HCT116 (cell line): ENCODE measurements at regions not wholly inside any gene's neighbourhood (a gene's known extent, or its start where the extent isn't known, plus 50 kb on each side); places are given as distances from the start of the nearest gene placed in this dataset.

ENCODE experiments used
- ATAC-seq: fragments of 200-7000 bp; cut with Tn5 transposase; 2 replicates; pipeline ENCODE4 v1.9.1; 2020; ENCODE audit warnings: mild to moderate bottlenecking, moderate library complexity
- BruUV-seq: library from RNA; stranded (reverse); fragments of 400-500 nt; replicated peaks from 2 replicates; lab custom pipeline; 2021; lab: Mats Ljungman, UMichigan
- CTCF ChIA-PET: fragments of 300-600 bp; sonication (Branson Sonifier 250); formaldehyde crosslinking; loops from one replicate; lab custom pipeline; 2021; ENCODE audit warnings: antibody characterized with exemption; lab: Charles Lee
- POLR2A ChIA-PET: fragments of 300-600, 350-600 bp; sonication (Branson Sonifier 250); formaldehyde crosslinking; loops from one replicate; lab custom pipeline; 2021; ENCODE audit warnings: antibody characterized with exemption; lab: Charles Lee
- RAD21 ChIA-PET, 2 experiments: fragments of 300-600 bp; sonication (Branson Sonifier 250); formaldehyde crosslinking; loops; one replicate each; lab custom pipeline; 2023; ENCODE audit warnings: low total read pairs in 2 of 2; ENCODE audit not compliant: uncharacterized antibody in 2 of 2, unreplicated experiment in 2 of 2, low non-redundant PET in 1 of 2; lab: Charles Lee
- DNase-seq: peaks from one replicate; pipeline ENCODE4 v3.0.0-alpha.2; 2010; ENCODE audit warnings: low read depth, low spot score
- H2AFZ ChIP-seq: fragments of 200-600 bp; shearing (Covaris generic), sonication (generic); 2 replicates; pipeline ENCODE4 v1.6.1; 2017; ENCODE audit warnings: low read depth, mixed run types, mixed read lengths, antibody characterized with exemption, low read length; ENCODE audit not compliant: poor library complexity, severe bottlenecking
- H3K27ac ChIP-seq: 2 replicates; pipeline ENCODE4 v1.5.1; 2012; ENCODE audit warnings: low read depth, low read length
- H3K27me3 ChIP-seq: fragments of 200-600 bp; sonication (generic); 2 replicates; pipeline ENCODE4 v1.6.1; 2016; ENCODE audit warnings: mixed run types, low read length, mixed read lengths; ENCODE audit not compliant: insufficient read depth
- H3K36me3 ChIP-seq, 2 experiments: fragments of 200-500 bp in 1 of 2; fragments of 200-600 bp in 1 of 2; sonication (Bioruptor generic) in 1 of 2; sonication (generic) in 1 of 2; 2 replicates each; pipeline versions ENCODE4 v1.5.1 to v1.6.1; 2014 to 2016; ENCODE audit warnings: low read length in 2 of 2, inconsistent platforms in 1 of 2, mixed read lengths in 1 of 2, mixed run types in 1 of 2; ENCODE audit not compliant: insufficient read depth in 2 of 2, control insufficient read depth in 1 of 2
- H3K4me1 ChIP-seq, 2 experiments: fragments of 200-600 bp in 1 of 2; sonication (generic) in 1 of 2; 2 replicates each; pipeline versions ENCODE4 v1.5.1 to v1.6.1; 2012 to 2017; ENCODE audit warnings: low read length in 2 of 2, inconsistent platforms in 1 of 2, mild to moderate bottlenecking in 1 of 2, mixed read lengths in 1 of 2, mixed run types in 1 of 2, moderate library complexity in 1 of 2; ENCODE audit not compliant: insufficient read depth in 2 of 2, control insufficient read depth in 1 of 2
- H3K4me2 ChIP-seq: fragments of 200-600 bp; sonication (generic); 2 replicates; pipeline ENCODE4 v1.6.1; 2017; ENCODE audit warnings: mixed run types, low read length, mixed read lengths
- H3K4me3 ChIP-seq, 2 experiments: fragments of 200-600 bp in 1 of 2; sonication (generic) in 1 of 2; replicated peaks in 1 of 2; 2 replicates each; pipeline ENCODE4 v1.5.1; 2011 to 2016; ENCODE audit warnings: low read length in 2 of 2, control low read depth in 1 of 2, low read depth in 1 of 2, mild to moderate bottlenecking in 1 of 2, mixed read lengths in 1 of 2, mixed run types in 1 of 2
- H3K79me2 ChIP-seq: fragments of 200-600 bp; sonication (generic); 2 replicates; pipeline ENCODE4 v1.6.1; 2017; ENCODE audit warnings: mild to moderate bottlenecking, mixed run types, low read length, moderate library complexity, mixed read lengths; ENCODE audit not compliant: insufficient read depth
- H3K9ac ChIP-seq: fragments of 200-600 bp; sonication (generic); 2 replicates; pipeline ENCODE4 v1.6.1; 2016; ENCODE audit warnings: low read length, mixed read lengths
- H3K9me2 ChIP-seq: fragments of 200-600 bp; sonication (generic), shearing (Covaris generic); 2 replicates; pipeline ENCODE4 v1.6.1; 2017; ENCODE audit warnings: mixed run types, mild to moderate bottlenecking, moderate library complexity; ENCODE audit not compliant: insufficient read depth
- H3K9me3 ChIP-seq, 2 experiments: fragments of 200-500 bp in 1 of 2; fragments of 200-600 bp in 1 of 2; sonication (Bioruptor generic) in 1 of 2; sonication (generic) in 1 of 2; 2 replicates each; pipeline ENCODE4 v1.6.1; 2014 to 2017; ENCODE audit warnings: low read length in 2 of 2, mixed read lengths in 2 of 2, inconsistent platforms in 1 of 2, low read depth in 1 of 2, mild to moderate bottlenecking in 1 of 2, mixed run types in 1 of 2, moderate library complexity in 1 of 2; ENCODE audit not compliant: control insufficient read depth in 1 of 2, insufficient read depth in 1 of 2
- H4K20me1 ChIP-seq: fragments of 200-600 bp; sonication (generic), shearing (Covaris generic); 2 replicates; pipeline ENCODE4 v1.6.1; 2017; ENCODE audit warnings: mixed run types, mild to moderate bottlenecking, moderate library complexity; ENCODE audit not compliant: insufficient read depth
- ATF3 ChIP-seq: IDR thresholded peaks from 2 replicates; pipeline ENCODE4 v1.6.1; 2012
- CTCF ChIP-seq, 3 experiments: fragments of 200-600 bp in 1 of 3; sonication (generic) in 1 of 3; IDR thresholded peaks in 2 of 3; conservative IDR thresholded peaks in 1 of 3; 2 replicates each; pipeline ENCODE4 v1.5.1; 2012 to 2017; ENCODE audit warnings: low read depth in 2 of 3, low read length in 2 of 3, antibody characterized with exemption in 1 of 3, borderline replicate concordance in 1 of 3, control low read depth in 1 of 3, mild to moderate bottlenecking in 1 of 3, mixed read lengths in 1 of 3, mixed run types in 1 of 3, moderate library complexity in 1 of 3; ENCODE audit not compliant: insufficient read depth in 1 of 3
- ELF1 ChIP-seq: IDR thresholded peaks from 2 replicates; pipeline ENCODE4 v1.6.1; 2012; ENCODE audit warnings: low read depth, borderline replicate concordance
- EZH2phosphoT487 ChIP-seq: fragments of 200-600 bp; IDR thresholded peaks from 2 replicates; pipeline ENCODE4 v1.6.1; 2018; ENCODE audit warnings: antibody characterized with exemption, borderline replicate concordance
- JUND ChIP-seq: IDR thresholded peaks from 2 replicates; pipeline ENCODE4 v1.6.1; 2012
- MAX ChIP-seq: IDR thresholded peaks from 2 replicates; pipeline ENCODE4 v1.6.1; 2012
- RAD21 ChIP-seq: IDR thresholded peaks from 2 replicates; pipeline ENCODE4 v1.6.1; 2012; ENCODE audit warnings: low read depth, mild to moderate bottlenecking
- SIN3A ChIP-seq: IDR thresholded peaks from 2 replicates; pipeline ENCODE4 v1.6.1; 2012; ENCODE audit warnings: low read depth
- YY1 ChIP-seq: IDR thresholded peaks from 2 replicates; pipeline ENCODE4 v1.6.1; 2011; ENCODE audit warnings: low read length, low read depth, moderate library complexity, mild to moderate bottlenecking; ENCODE audit not compliant: insufficient replicate concordance; ENCODE audit errors: extremely low read depth
- ZFX ChIP-seq: fragments of 450-650 bp; IDR thresholded peaks from 2 replicates; pipeline ENCODE4 v1.6.1; 2017
- intact Hi-C: fragments of 100-400 bp; cut with micrococcal nuclease; formaldehyde crosslinking; loops from 2 replicates; pipeline ENCODE4 v1.10.0; 2022

GRCh38 chr22:27674261-27674923 is 127.2 kb downstream of the MN1 start:
- intact Hi-C loops: loop anchor here (5.0 kb wide), 1 partner anchor 267 kb away; no protein-coding TSS in a partner anchor
- ChIA-PET RAD21 (no interaction called here), CTCF (no interaction called here), POLR2A (no interaction called here)
- Histone ChIP-seq H2AFZ (no peak overlapping the region), H4K20me1 (no peaks in the 10 kb centered on the region), H3K27ac (no peak overlapping the region), H3K9ac (no peak overlapping the region), H3K36me3 (no peaks in the 10 kb centered on the region), H3K9me2 (no peaks in the 10 kb centered on the region), H3K4me2 (no peak overlapping the region), H3K9me3 (no peaks in the 10 kb centered on the region), H3K79me2 (no peaks in the 10 kb centered on the region), H3K4me1 (peaks cover 21 to 23% of the 10 kb centered on the region in 2 experiments), H3K27me3 (no peaks in the 10 kb centered on the region), H3K4me3 (no peak overlapping the region)
- DNase-seq (no peak), ATAC-seq (no peak)
- TF ChIP-seq JUND (no peak), ZFX (no peak), EZH2phosphoT487 (no peak), MAX (no peak), YY1 (no peak), SIN3A (no peak), RAD21 (no peak), ELF1 (no peak), ATF3 (no peak), CTCF (IDR thresholded peaks at IDR 0.05 in 2 of 3, conservative IDR thresholded peaks at IDR 0.05 in 1 of 3; ENCODE audit: borderline replicate concordance in 1 of 3, insufficient read depth in 1 of 3, low read depth in 2 of 3, low read length in 2 of 3) (no peak)
- BruUV-seq: no TSS peak
